Omental fat pad (tissue), 3 donors: ENCODE measurements at regions not wholly inside any gene's neighbourhood (a gene's known extent, or its start where the extent isn't known, plus 50 kb on each side); places are given as distances from the start of the nearest gene placed in this dataset.

ENCODE experiments used
- ATAC-seq: fragments of 150-250 bp; one replicate; pipeline ENCODE4 v1.9.1; 2016; ENCODE audit warnings: mild to moderate bottlenecking, moderate library complexity; ENCODE audit not compliant: low FRiP score
- DNase-seq: peaks from one replicate; pipeline ENCODE4 v3.0.0-alpha.2; 2019; ENCODE audit warnings: low spot score
- CTCF ChIP-seq, 3 donors: fragments of 450-650 bp; IDR thresholded peaks; one replicate each; pipeline ENCODE4 v1.5.1; 2016 to 2017; ENCODE audit warnings: antibody characterized with exemption in 3 of 3, mild to moderate bottlenecking in 3 of 3, moderate library complexity in 2 of 3

- TF ChIP-seq CTCF (IDR thresholded peaks at IDR 0.05), result no peak
- DNase-seq (no peak), ATAC-seq (no peak)
These were observed 198.4 kb downstream of the CYB561 start for GRCh38 chr17:63247706-63248105.

GRCh38 chr17:63249256-63250004, 196.7 kb downstream of the CYB561 start:
- no peak for TF ChIP-seq CTCF (IDR thresholded peaks at IDR 0.05)
- DNase-seq (no peak), ATAC-seq (no peak)

- ATAC-seq (peak; percentile 70), DNase-seq (no peak)
- TF ChIP-seq CTCF (IDR thresholded peaks at IDR 0.05), result no peak
These were observed 195.3 kb downstream of the CYB561 start for GRCh38 chr17:63250830-63251229.

- no peak for ATAC-seq
- no peak for DNase-seq
- TF ChIP-seq CTCF (IDR thresholded peaks at IDR 0.05), result no peak
These were observed 187.3 kb downstream of the CYB561 start for GRCh38 chr17:63258785-63259184.

- DNase-seq (no peak), ATAC-seq (no peak)
- no peak for TF ChIP-seq CTCF (IDR thresholded peaks at IDR 0.05)
These were observed 183.2 kb downstream of the CYB561 start for GRCh38 chr17:63262751-63263476.

GRCh38 chr17:63265526-63265925, 180.6 kb downstream of the CYB561 start:
- DNase-seq (no peak), ATAC-seq (no peak)
- no peak for TF ChIP-seq CTCF (IDR thresholded peaks at IDR 0.05)

- ATAC-seq, result no peak
- DNase-seq, result no peak
- no peak for TF ChIP-seq CTCF (IDR thresholded peaks at IDR 0.05)
These were observed 178.3 kb downstream of the CYB561 start for GRCh38 chr17:63267846-63268245.
